HG02642 (cell line): ENCODE measurements at regions not wholly inside any gene's neighbourhood (a gene's known extent, or its start where the extent isn't known, plus 50 kb on each side); places are given as distances from the start of the nearest gene placed in this dataset.
"Not testable (repeated sequence)": the region's sequence is repeated elsewhere in the genome, so short reads cannot be mapped to it uniquely, and the experiment has no call there.

Experiments used
- ATAC-seq: cut with Tn5 transposase; IDR thresholded peaks from one replicate; pipeline ENCODE4 v1.9.1; 2021; ENCODE audit warnings: mild to moderate bottlenecking; ENCODE audit not compliant: unreplicated experiment, poor library complexity

DNA sequence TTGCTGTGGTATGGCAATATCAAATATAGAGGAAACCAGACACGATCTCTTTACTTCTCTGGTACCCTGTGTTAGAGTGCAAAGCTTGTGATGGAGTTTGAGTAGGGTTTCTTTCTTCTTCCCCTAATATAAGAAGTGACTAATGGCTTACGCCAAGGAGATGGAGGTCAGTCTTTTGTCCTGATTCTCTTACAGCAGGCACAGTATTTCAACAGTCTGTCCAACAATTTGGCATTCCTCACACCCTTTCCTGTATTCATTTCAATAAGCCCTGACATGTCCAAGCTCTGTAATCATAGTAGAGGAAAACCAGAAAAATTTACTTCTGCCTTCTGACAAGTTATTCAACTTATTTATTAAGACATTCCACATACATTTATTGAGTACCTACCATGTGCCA is 546.2 kb downstream of the TMEM135 start:
- ATAC-seq = no peak

DNA sequence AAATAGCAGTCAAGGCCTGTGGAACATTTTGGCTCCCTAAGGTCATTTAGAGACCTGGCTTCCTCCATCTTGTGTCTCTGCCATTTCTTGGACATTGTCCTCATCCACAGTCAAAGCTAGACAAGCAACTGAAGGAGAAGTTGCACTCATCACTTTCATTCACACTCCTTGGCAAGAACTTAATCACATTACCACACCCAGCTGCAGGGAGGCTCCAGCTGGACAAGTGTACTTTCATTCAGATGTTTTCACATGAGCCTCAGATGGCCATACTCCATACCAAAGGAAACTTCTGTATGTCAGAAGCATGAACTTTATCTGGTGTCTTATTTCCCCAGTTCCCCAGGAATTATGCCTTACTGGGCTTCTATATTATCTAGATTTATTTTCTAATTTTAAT is 537.4 kb downstream of the TMEM135 start:
- ATAC-seq = no peak

DNA sequence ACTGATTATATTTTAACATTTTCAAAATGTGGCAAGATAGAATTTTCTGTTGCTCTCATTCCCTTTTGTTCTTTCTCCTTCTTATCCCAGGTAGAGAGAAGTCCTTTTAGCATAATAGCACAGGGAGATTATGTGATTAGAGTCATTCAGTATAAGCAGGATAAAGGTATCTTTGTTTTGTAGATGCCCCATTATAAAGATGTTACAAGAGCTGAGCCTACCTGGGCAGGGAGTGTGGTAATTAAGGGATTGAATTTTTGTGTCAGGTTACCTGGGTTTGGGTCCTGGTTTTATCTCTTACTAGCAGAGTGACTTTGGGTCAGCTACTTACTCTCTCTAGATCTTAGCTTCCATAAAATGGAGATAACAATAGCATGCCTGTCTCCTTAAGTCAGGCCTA is 536.5 kb downstream of the TMEM135 start:
- ATAC-seq = no peak

- ATAC-seq = no peak
These were observed 536.0 kb downstream of the TMEM135 start for GRCh38 chr11:87573708-87574107.

GRCh38 chr11:87572881-87573280 is 535.1 kb downstream of the TMEM135 start:
- ATAC-seq = no peak

DNA sequence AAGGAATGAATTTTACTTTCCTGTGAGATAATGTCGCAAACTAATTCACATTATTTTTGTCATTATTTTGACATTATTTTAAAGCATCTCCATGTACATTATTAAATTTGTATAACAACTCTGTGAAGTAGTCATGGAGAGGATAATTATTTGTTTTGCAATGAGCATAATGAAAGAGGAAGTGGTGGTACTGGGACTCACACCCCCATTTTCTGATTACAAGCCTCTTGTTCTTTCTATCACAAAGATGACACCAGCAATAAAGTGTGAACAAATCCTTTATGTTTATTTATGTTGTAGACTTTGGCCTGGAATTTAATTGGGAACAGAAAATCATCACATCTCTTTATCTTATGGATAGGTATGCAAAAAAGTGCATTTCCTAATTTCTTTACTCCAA is 522.6 kb downstream of the TMEM135 start:
- no peak for ATAC-seq

DNA sequence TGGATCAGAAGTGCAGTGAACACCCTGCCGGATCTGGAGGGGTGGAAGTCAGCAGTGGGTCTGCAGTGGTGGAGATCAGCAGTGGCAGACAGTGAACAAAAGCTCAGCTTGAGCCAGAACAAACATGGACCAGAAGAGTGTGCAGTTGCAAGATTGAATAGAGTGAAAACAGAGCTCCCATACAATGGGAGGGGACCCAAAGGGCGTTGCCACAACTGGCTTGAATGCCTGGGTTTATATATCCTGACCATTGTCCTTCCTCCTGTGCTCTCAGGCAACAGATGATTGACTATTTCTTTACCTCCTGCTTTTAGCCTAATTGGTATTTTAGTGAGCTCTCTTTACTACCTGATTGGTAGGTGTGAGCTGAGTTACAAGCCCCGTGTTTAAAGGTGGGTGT is 522.1 kb downstream of the TMEM135 start:
- ATAC-seq = not testable (repeated sequence)

DNA sequence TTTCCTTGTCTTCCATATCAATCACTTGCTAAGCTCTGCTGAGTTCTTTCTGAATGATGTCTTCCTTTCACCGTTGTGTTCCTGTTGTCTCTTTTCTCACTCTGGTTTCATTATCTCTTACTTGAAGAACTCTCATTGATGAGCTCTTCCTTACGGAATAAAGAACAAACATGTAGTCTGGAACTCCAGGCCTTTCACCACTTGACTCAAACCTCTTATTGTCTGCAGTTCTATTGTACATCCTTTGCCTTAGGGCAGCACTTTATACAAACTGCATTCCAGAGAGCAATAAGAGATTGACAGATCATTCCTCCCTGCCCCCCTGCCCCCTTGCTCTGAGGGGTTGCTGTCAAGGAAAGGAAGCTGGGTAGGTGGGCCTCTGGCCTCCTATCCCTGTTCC is 517.4 kb downstream of the TMEM135 start:
- no peak for ATAC-seq

GRCh38 chr11:87548797-87549196 is 511.1 kb downstream of the TMEM135 start:
- ATAC-seq = no peak

- no peak for ATAC-seq
These were observed 508.1 kb downstream of the TMEM135 start for GRCh38 chr11:87545858-87546257.

DNA sequence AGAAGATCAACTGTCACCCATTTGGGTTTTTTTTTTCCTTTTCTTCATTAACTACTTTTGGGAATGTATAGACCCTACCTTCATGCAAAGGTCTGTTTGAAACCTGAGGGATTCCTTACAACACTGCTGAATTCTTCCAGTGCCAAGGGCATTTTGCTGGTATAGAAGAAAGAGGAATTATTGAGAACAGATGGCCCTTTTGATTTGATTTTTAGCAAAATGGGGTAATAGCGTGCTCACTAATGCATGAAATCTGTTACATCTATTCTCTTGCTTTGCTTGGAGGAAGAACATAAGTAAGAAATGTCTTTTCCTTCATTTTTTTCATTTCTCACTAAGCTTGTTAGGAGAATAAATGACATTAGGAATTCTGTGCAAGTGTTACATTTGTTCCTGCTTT is 501.9 kb downstream of the TMEM135 start:
- ATAC-seq = no peak

DNA sequence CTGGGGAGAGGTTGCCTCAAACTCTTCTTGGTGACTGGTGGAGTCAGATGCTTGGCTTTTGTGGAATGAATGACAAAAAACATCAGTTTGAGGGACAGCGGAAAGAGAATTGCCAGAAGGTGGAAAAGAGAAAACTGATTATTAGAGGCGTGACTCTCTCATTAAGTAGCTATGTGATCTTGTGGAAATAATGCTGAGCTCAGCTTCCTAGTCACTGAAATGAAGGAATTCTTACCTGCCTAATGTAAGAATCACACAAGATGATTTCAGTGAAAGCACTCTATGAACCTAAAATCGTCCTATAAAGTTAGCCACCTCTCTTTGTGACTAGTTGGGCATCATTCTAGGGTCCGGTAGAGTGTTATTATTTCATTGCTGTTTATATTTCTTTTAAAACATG is 498.8 kb downstream of the TMEM135 start:
- ATAC-seq = no peak

DNA sequence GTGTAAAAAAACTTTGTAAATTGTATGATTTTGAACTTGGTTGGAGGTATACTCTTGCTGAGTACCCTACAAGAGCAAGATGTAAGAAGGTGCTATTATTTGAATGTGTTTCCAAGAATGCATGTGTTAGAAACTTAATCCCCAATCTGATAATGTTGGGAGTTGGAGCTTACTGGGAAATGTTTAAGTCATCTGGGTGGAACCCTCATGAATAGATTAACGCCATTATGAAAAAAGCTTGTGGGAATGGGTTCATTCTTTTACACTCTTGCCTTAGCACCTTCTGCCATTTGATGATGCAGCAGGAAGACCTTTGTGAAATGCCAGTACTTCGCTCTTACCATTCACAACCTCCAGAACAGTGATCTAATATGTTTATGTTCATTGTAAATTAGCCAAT is 498.3 kb downstream of the TMEM135 start:
- no peak for ATAC-seq

DNA sequence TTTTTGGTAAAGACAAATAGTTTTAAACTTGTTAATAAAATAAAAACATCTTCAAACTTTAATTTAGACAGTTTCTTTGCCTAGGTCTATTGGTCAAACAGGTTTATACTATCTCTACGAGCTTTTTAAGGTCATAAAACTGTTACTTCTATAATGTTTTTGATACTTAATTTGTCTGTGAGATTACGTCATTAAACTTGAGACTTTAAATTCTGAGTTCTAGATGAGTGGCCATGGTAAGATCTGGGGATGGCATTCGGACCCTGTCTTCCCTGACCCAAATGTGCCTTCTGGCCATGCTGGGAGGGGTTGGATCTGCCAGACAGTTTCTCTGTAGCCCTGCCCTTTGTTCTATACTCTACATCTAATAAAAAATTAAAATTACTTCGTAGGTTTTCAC is 497.8 kb downstream of the TMEM135 start:
- no peak for ATAC-seq

DNA sequence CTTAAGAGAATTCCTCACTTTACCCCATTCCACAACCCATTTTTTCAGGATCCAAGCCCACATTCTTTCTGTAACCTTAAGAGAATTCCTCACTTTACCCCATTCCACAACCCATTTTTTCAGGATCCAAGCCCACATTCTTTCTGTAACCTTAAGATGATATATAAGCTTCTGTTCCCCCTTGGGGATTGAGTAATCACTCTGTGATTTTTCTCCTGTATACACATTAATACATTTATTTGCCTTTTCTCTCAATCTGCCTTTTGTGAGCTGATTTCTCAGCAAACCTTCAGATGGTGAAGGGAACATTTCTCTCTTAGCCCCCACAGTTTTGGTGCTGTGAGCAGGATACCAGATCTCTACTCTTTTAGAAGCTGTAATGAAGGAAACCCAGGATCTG is 494.1 kb downstream of the TMEM135 start:
- ATAC-seq = not testable (repeated sequence)

DNA sequence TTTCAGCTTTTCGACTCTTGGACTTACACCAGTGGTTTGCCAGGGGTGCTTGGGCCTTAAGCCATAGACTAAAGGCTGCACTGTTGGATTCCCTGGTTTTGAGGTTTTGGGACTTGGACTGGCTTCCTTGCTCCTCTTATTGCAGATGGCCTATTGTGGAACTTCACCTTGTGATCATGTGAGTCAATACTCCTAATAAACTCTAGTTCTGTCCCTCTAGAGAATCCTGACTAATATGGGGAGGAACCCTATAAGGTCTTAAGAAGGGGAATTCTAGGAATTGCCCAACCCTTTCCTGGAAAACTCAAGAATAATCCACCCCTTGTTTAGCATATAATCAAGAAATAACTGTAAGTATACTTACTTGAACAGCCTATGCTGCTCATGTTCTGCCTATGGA is 491.8 kb downstream of the TMEM135 start:
- no peak for ATAC-seq

GRCh38 chr11:87528752-87529151 is 491.0 kb downstream of the TMEM135 start:
- no peak for ATAC-seq

DNA sequence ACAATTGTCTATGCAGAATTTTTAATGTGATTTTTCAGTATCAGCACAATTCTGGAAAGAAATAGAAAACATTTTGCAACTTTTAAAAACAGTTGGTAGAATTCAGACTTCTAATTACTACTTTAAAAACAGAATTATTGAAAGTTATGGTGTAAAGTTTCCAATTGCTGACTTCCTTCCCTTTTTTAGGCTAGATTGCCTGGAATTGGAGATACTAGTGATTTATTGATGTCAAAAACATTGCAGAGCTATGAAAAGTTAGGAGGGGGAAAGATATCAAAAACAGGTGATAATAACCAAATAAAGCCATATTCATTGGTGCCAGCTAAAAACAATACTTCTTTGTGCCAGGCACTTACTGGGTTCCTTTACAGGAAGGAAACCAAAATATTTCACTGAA is 485.5 kb downstream of the TMEM135 start:
- ATAC-seq = no peak

GRCh38 chr11:87518266-87518665 is 480.5 kb downstream of the TMEM135 start:
- ATAC-seq = no peak

DNA sequence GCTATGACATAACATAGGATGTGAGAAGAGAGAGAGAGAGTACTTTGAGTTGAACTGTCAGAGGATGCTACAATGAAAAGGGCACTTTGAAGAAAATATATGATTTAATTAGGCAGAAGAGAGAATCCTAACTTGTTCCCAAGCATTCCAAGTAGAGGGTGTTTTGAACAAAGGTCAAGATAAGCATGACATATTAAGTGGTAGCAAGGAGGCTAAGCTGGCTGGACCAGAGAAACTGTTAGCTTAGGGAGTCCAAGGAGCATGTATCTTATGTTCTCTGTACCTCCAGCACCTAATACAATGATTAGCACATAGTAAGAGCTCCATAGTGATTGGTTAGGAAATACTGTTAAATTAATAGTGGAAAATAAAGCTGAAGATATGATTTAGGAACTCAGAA is 479.6 kb downstream of the TMEM135 start:
- no peak for ATAC-seq

DNA sequence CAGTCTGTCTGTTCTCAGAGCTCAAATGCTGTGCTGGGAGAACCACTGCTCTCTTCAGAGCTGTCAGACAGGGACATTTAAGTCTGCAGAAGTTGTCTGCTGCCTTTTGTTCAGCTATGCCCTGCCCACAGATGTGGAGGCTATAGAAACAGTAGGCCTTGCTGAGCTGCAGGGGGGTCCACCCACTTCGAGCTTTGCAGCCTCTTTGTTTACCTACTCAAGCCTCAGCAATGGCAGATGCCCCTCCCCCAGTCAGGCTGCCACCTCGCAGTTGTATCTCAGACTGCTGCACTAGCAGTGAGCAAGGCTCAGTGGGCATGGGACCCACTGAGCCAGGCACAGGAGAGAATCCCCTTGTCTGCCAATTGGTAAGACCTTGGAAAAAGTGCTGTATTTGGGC is 470.0 kb downstream of the TMEM135 start:
- ATAC-seq = not testable (repeated sequence)

DNA sequence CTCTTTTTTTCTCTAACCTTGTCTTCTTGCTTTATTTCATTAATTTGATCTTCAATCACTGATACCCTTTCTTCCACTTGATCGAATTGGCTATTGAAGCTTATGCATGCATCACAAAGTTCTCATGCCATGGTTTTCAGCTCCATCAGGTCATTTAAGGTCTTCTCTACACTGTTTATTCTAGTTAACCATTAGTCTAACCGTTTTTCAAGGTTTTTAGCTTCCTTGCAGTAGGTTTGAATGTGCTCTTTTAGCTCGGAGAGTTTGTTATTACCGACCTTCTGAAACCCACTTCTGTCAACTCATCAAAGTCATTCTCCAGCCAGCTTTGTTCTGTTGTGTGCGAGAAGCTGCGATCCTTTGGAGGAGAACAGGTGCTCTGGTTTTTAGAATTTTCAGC is 469.2 kb downstream of the TMEM135 start:
- not testable (repeated sequence) for ATAC-seq

- ATAC-seq = no peak
These were observed 463.7 kb downstream of the TMEM135 start for GRCh38 chr11:87501388-87501787.
